ENCODE measurements at regions not wholly inside any gene's neighbourhood (a gene's known extent, or its start where the extent isn't known, plus 50 kb on each side); places are given as distances from the start of the nearest gene placed in this dataset.

GRCh38 chr7:131250331-131250730 lies 77.3 kb upstream of the MKLN1 start:
- Histone ChIP-seq H3K27me3 (replicated peaks; ENCODE audit: control insufficient read depth, insufficient read depth, low read length) (peaks cover 1% of the 10 kb centered on the region; the same call in 1 of the 2 replicates), H3K4me3 (ENCODE audit: low read depth, low read length) (no peak overlapping the region), H3K9me3 (peaks cover 9% of the 10 kb centered on the region), H3K4me1 (no peaks in the 10 kb centered on the region), H3K36me3 (ENCODE audit: control insufficient read depth, insufficient read depth, low read length) (no peaks in the 10 kb centered on the region)
- Mint-ChIP-seq H3K4me1 (ENCODE audit: low read depth, unreplicated experiment) (no peaks in the 10 kb centered on the region), H3K27ac (ENCODE audit: unreplicated experiment) (no peak overlapping the region), H3K36me3 (ENCODE audit: insufficient read depth, unreplicated experiment) (no peaks in the 10 kb centered on the region), H3K27me3 (ENCODE audit: insufficient read depth, unreplicated experiment) (peaks cover 4% of the 10 kb centered on the region), H3K4me3 (ENCODE audit: unreplicated experiment) (no peak overlapping the region), H3K9me3 (ENCODE audit: unreplicated experiment) (peaks cover 22% of the 10 kb centered on the region)
- no peak for TF ChIP-seq CTCF (IDR thresholded peaks at IDR 0.05; ENCODE audit: insufficient read depth in 1 of 2, low read depth in 1 of 2, low read length in 1 of 2, severe bottlenecking in 1 of 2, unreplicated experiment in 1 of 2)
- no peak for DNase-seq
- intact Hi-C loops (cut with micrococcal nuclease; ENCODE audit: unreplicated experiment), result no loop called here
- no TSS peak for BruUV-seq (replicated peaks)
- POLR2A ChIA-PET, result no interaction called here
- CTCF ChIA-PET, result no interaction called here

- ChIA-PET POLR2A (no interaction called here), CTCF (interaction anchor here (0.6 kb wide), 1 partner anchor 12 kb away, joined by 3 read pairs; no protein-coding TSS in a partner anchor)
- H3K36me3 ChIP-seq (ENCODE audit: control insufficient read depth, insufficient read depth, low read length), result no peaks in the 10 kb centered on the region
- H3K4me3 ChIP-seq (ENCODE audit: low read depth, low read length), result no peak overlapping the region
- no peaks in the 10 kb centered on the region for H3K4me1 ChIP-seq
- Mint-ChIP-seq H3K27ac (ENCODE audit: unreplicated experiment) (no peak overlapping the region), H3K4me1 (ENCODE audit: low read depth, unreplicated experiment) (no peaks in the 10 kb centered on the region), H3K9me3 (ENCODE audit: unreplicated experiment) (peaks cover 28% of the 10 kb centered on the region), H3K27me3 (ENCODE audit: insufficient read depth, unreplicated experiment) (peaks cover 4% of the 10 kb centered on the region), H3K4me3 (ENCODE audit: unreplicated experiment) (no peak overlapping the region), H3K36me3 (ENCODE audit: insufficient read depth, unreplicated experiment) (no peaks in the 10 kb centered on the region)
- no TSS peak for BruUV-seq (replicated peaks)
- no peak for DNase-seq
- intact Hi-C loops (cut with micrococcal nuclease; ENCODE audit: unreplicated experiment), result no loop called here
- TF ChIP-seq CTCF (IDR thresholded peaks at IDR 0.05; ENCODE audit: insufficient read depth in 1 of 2, low read depth in 1 of 2, low read length in 1 of 2, severe bottlenecking in 1 of 2, unreplicated experiment in 1 of 2), result no peak
- H3K9me3 ChIP-seq, result peaks cover 19% of the 10 kb centered on the region
- 0 out of 2 replicates have a peak, but pooled peaks cover 1% of the 10 kb centered on the region for H3K27me3 ChIP-seq (replicated peaks; ENCODE audit: control insufficient read depth, insufficient read depth, low read length)
Measured at GRCh38 chr7:131251371-131251770, 76.3 kb upstream of the MKLN1 start.

- no peak for TF ChIP-seq CTCF (IDR thresholded peaks at IDR 0.05; ENCODE audit: insufficient read depth in 1 of 2, low read depth in 1 of 2, low read length in 1 of 2, severe bottlenecking in 1 of 2, unreplicated experiment in 1 of 2)
- CTCF ChIA-PET, result no interaction called here
- Mint-ChIP-seq H3K9me3 (ENCODE audit: unreplicated experiment) (peaks cover 33% of the 10 kb centered on the region), H3K4me3 (ENCODE audit: unreplicated experiment) (no peak overlapping the region), H3K4me1 (ENCODE audit: low read depth, unreplicated experiment) (no peaks in the 10 kb centered on the region), H3K36me3 (ENCODE audit: insufficient read depth, unreplicated experiment) (no peaks in the 10 kb centered on the region), H3K27me3 (ENCODE audit: insufficient read depth, unreplicated experiment) (peaks cover 4% of the 10 kb centered on the region), H3K27ac (ENCODE audit: unreplicated experiment) (no peak overlapping the region)
- Histone ChIP-seq H3K4me3 (ENCODE audit: low read depth, low read length) (no peak overlapping the region), H3K27me3 (replicated peaks; ENCODE audit: control insufficient read depth, insufficient read depth, low read length) (0 out of 2 replicates have a peak, but pooled peaks cover 1% of the 10 kb centered on the region), H3K9me3 (peaks cover 19% of the 10 kb centered on the region), H3K36me3 (ENCODE audit: control insufficient read depth, insufficient read depth, low read length) (no peaks in the 10 kb centered on the region), H3K4me1 (no peaks in the 10 kb centered on the region)
- no peak for DNase-seq
- no TSS peak for BruUV-seq (replicated peaks)
- POLR2A ChIA-PET, result no interaction called here
- intact Hi-C loops (cut with micrococcal nuclease; ENCODE audit: unreplicated experiment), result no loop called here
Measured at GRCh38 chr7:131252976-131253375, 74.7 kb upstream of the MKLN1 start.
